ENCODE measurements at regions not wholly inside any gene's neighbourhood (a gene's known extent, or its start where the extent isn't known, plus 50 kb on each side); places are given as distances from the start of the nearest gene placed in this dataset.

DNA sequence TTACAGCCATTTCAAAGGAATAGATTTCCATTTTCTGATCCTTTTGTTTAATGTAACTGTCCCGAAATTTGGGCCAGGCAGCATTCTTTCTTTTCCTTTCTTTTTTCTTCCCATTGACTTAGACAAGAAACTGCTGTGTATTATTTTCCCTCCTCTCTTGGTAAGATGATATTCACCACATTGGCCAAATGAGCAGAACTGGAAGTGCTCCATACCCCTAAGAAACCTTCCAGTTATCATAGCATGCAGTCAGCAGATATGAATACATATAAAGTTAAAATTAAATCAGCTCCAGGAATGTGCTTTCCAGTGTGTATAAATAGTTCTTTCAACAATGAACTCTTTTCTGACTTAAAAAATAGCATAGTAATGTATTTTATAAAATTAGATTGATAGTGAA is 168.5 kb upstream of the GAS1 start:
- DNase-seq (ENCODE audit: low read depth in 4 of 4, low spot score in 2 of 4) = no peak

GRCh38 chr9:87116492-87116891 is 169.2 kb upstream of the GAS1 start:
- DNase-seq (ENCODE audit: low read depth in 4 of 4, low spot score in 2 of 4) = no peak

DNA sequence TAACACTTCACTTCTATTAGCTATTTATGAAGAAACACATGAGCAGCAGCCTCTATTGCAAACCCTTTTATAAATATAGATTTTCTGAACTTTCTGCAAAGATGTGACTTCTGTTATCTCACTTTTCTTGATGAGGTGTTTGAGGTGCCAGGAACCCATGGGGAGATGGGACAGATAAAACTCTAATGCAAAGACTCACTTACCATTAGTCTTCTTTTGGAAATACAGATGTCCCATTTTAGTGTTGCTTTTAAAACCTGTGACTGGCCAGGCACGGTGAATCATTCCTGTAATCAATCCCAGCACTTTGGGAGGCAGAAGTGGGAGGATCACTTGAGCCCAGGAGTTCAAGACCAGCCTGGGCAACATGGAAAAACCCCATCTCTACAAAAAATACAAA is 171.3 kb upstream of the GAS1 start:
- DNase-seq (ENCODE audit: low read depth in 4 of 4, low spot score in 2 of 4) = no peak

DNA sequence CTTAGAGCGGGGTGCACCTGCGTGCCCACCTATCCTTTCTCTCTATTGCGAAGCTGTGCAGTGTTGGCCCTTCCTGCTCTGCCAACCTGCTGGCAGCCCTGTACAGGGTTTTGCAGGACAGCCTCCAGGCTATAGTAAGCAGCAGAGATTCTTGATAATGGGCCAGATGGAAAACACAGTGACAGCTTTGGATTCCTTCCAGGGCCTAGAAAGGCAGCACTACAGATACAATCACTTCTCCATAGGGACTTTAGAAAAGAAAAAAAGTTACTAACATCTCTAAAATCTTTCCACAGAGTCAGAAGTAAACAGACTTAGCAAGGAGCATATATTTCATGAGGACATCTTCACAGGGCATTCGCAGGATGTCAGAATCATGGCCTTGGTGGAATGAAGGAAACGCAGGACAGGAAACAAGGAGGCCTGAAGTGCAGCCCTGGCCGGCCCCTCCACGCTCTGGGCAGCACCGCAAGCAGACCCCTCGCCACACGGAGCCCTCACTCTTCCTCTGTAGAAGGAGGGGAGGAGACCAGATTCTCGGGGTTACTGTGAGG is 172.1 kb upstream of the GAS1 start:
- no peak for DNase-seq (ENCODE audit: low read depth in 4 of 4, low spot score in 2 of 4)

DNA sequence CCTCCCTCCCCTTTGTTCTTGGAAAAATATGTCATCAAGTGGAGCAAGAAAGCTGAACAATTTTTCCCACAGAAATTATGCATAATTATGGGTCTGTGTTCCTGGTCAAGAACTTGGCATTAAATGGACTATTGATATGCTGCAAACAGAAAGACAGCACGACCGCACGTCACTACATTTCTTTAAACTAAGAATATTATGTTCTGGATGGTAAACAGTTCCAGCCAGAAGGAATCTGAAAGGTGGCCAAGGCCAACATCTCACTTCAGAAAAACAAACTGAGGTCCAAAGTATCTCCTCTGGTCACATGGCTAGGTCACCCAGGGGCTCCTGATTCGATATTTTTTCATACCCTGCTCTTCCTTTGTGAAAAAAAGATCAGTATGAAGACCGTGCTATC is 173.3 kb upstream of the GAS1 start:
- DNase-seq (ENCODE audit: low read depth in 4 of 4, low spot score in 2 of 4) = no peak

- no peak for DNase-seq (ENCODE audit: low read depth in 4 of 4, low spot score in 2 of 4)
Observed at GRCh38 chr9:87122947-87123685, 175.8 kb upstream of the GAS1 start.

DNA sequence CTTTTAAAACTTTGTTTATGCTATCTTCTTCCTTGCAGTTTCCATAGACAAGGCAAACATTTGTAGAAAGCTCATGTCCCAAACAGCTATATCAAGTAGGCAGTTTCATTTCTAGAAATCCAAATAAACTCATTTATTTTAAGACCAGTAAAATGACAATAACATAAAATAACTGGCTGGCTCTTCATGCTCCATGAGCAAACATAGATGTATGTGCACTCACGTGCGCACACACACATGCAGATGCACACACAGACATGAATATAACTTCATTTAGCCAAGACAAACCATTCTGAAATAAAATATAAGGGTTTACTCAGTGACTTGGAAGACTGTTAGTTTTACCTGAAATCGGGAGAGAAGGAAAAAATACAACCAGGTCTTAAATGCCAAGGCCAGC is 176.5 kb upstream of the GAS1 start:
- DNase-seq (ENCODE audit: low read depth in 4 of 4, low spot score in 2 of 4) = no peak

- DNase-seq (ENCODE audit: low read depth in 4 of 4, low spot score in 2 of 4) = no peak
Observed at GRCh38 chr9:87125819-87126218, 178.5 kb upstream of the GAS1 start.

DNA sequence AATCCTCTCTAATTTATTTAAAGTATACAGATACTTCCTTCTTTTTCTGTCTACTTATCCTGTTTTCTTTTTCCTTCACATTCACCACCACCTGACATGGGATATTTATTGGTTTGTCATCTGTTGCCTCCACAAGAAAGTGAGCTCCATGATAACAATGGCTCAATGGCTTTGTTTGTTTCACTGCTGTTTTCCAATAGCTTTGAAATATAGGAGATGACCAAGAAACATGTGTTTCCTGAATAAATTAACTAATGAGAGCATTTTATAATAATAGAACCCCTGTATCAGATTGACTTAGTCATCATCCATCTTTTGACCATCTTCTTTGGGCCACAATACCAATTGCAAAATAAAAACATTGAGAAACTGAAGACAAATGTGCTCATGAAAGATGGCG is 180.2 kb upstream of the GAS1 start:
- DNase-seq (ENCODE audit: low read depth in 4 of 4, low spot score in 2 of 4) = no peak

DNA sequence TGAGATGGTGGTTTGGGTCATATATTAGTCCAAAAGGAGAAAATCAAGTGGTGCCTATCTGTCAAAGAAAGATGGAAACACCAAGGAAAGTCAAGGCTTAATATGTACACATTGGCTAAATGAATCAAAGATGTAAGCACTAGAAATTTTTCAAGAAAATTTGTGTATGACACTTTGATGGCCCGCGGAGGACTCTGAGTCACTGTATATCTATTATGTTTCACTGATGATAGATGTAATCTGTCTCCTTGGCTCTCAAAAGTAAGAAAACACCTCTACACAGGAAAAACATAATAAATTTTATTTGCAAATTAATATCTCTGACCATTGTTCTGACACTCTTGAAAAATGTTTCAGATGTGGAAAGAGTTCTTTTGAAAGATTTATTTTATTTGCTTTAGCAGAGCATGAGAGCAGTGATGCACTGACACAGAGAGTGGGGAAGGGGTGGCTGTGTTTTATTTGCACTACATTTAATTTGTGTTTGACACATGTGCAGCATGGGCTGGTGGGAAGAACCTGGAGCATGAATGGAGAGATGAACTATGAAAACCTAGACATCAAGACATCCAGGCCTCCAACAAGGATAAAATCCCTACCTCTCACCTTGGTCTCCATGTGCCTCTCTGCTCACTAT is 180.8 kb upstream of the GAS1 start:
- DNase-seq (ENCODE audit: low read depth in 4 of 4, low spot score in 2 of 4) = no peak

- no peak for DNase-seq (ENCODE audit: low read depth in 4 of 4, low spot score in 2 of 4)
Observed at GRCh38 chr9:87128844-87129493, 181.7 kb upstream of the GAS1 start.

GRCh38 chr9:87135074-87135473 is 187.8 kb upstream of the GAS1 start:
- no peak for DNase-seq (ENCODE audit: low read depth in 4 of 4, low spot score in 2 of 4)

- DNase-seq (ENCODE audit: low read depth in 4 of 4, low spot score in 2 of 4) = no peak
Observed at GRCh38 chr9:87137718-87138117, 190.4 kb upstream of the GAS1 start.

- no peak for DNase-seq (ENCODE audit: low read depth in 4 of 4, low spot score in 2 of 4)
Observed at GRCh38 chr9:87138128-87139040, 191.1 kb upstream of the GAS1 start.

- DNase-seq (ENCODE audit: low read depth in 4 of 4, low spot score in 2 of 4) = no peak
Observed at GRCh38 chr9:87139099-87139730, 191.9 kb upstream of the GAS1 start.

DNA sequence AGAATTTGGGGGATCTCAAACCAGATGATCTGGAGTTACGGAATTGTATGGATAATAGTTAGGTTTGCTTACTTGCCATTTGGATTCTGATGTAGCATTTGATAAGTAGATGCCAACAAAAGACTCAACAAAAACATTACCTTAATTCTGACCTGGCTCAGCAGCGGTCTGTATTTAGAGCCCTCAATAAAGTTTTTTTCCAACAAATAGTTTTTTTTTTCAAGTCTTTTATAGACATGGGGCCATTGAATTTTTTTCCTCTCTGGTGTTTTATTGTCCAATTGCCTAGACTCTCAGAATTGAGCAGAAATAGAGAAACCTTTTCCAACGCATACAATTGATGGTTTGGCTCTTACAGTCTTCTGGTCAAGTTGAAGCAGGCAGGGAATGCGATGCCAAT is 192.8 kb upstream of the GAS1 start:
- DNase-seq (ENCODE audit: low read depth in 4 of 4, low spot score in 2 of 4) = no peak

GRCh38 chr9:87140605-87141109 is 193.4 kb upstream of the GAS1 start:
- DNase-seq (ENCODE audit: low read depth in 4 of 4, low spot score in 2 of 4) = no peak

DNA sequence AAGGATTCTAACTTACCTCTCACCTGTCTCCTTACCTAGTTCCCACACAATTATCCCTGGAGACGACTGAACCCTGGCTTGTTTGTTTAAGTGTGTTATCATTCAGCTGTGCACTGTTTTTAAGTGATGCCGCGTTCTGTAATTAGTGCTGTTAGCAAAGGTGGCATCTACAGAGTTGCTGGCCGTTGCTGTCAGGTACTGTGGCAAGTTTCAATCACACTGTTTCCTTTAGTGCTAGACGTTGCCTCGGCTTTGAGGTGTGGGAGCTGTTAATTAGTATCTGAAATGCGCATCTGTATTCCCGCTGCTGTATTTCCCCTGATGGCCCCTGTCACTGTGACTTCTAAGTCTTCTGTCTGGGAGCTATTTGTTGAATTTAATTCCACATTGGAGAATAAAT is 193.8 kb upstream of the GAS1 start:
- no peak for DNase-seq (ENCODE audit: low read depth in 4 of 4, low spot score in 2 of 4)

DNA sequence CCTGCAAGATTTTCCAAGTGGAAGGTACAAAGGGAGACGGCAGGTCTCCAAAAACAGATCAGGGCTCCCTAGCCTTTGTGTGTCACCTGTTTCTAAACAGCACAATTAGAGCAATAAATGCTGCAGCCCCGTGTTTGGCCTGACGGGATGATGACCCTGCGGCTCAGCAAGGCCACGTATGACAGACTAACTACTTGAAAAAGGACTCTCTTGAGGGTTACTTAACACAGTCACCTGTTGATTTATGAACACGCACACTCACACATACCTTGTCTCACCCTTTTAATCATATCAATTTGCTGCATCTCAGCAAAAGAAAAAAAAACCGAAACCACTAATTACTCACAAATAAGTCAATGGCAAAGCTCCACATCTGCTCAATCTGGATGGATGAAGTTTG is 199.6 kb upstream of the GAS1 start:
- no peak for DNase-seq (ENCODE audit: low read depth in 4 of 4, low spot score in 2 of 4)

DNA sequence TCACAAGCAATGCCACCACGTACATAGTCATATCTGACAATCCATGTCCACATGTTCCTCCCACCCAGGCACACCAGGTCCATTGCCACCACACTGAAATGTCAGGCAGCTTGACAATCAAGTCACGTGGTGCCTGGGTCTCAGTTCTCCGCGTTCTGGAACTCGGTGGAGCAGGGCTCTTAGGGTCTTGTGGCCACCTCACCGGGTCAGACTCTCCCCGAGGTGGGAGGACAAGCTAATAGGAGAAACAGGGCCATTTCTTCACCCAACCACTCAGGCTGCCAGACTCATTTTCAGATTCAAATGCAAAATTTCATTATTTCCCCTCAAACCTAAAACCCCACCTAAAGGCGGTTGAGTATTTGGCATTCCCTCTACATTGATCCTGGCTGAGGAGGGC is 200.5 kb upstream of the GAS1 start:
- DNase-seq (ENCODE audit: low read depth in 4 of 4, low spot score in 2 of 4) = no peak
